HG03039 (cell line): ENCODE measurements at regions not wholly inside any gene's neighbourhood (a gene's known extent, or its start where the extent isn't known, plus 50 kb on each side); places are given as distances from the start of the nearest gene placed in this dataset.

Source experiments
- ATAC-seq: cut with Tn5 transposase; IDR thresholded peaks from one replicate; pipeline ENCODE4 v1.9.1; 2021; ENCODE audit warnings: mild to moderate bottlenecking, moderate library complexity; ENCODE audit not compliant: unreplicated experiment

- ATAC-seq: no peak
Measured at GRCh38 chr11:112457532-112457931, 196.9 kb upstream of the PLET1 start.

GRCh38 chr11:112459001-112459400 is 198.3 kb upstream of the PLET1 start:
- ATAC-seq: no peak

- no peak for ATAC-seq
Measured at GRCh38 chr11:112460141-112460540, 199.5 kb upstream of the PLET1 start.

DNA sequence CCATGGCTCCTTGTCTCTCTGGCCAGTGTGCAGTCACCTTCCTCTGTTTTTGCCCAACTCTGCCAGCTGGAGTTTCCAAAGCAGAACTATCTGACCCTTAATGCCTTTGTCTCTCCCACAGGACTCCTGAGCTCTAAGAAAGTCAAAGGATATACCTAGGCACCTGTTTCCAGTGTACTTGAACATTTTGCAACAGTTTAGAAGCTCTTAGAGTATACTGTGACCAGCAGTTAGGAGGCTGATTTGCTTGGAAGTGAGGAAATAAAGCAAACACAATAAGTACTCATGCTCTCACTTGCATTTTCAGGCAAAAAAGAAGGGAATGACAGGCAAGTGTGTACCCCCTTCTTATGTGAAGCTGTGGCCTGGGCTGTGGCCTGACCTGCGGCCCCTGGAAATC is 204.3 kb upstream of the PLET1 start:
- ATAC-seq: no peak

GRCh38 chr11:112465433-112466024 is 204.9 kb upstream of the PLET1 start:
- ATAC-seq: no peak

DNA sequence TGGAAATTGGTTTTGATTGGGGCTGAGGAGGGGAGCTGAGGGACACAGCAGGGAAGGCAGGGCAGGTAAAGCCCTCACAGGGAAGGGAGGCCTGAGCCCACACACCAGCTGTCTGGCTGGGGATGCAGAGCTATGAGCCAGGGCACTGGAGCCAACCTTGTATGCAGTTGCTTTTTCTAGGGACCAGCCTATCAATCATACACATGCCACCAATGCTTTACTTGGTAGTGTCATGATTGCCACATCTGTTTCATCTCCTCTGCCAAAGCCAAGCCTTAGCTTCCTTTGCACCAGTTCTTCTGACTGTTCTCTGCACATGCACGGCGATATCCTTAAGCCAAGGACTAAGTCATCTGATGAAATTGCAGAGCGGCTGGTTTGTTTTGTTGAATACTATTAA is 207.1 kb upstream of the PLET1 start:
- no peak for ATAC-seq

DNA sequence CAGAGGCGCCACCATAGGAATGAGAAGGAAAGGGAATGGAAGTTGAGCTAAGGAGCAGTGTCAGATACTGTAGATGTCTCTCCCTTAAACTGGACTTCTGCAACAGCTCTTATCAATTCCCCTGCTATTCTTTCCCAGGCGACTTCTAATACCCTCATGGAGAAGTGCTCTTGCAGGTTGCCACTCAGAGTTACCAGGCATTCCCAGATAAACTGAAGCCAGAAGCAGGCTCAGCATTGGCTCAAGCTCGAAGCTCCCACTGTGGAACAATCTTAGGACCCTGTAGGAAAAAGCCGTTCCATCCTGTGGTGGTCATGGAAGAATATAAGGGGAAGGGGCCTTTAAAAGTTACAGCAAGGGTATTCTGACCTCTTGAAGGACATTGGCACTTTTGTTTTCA is 208.7 kb upstream of the PLET1 start:
- no peak for ATAC-seq

DNA sequence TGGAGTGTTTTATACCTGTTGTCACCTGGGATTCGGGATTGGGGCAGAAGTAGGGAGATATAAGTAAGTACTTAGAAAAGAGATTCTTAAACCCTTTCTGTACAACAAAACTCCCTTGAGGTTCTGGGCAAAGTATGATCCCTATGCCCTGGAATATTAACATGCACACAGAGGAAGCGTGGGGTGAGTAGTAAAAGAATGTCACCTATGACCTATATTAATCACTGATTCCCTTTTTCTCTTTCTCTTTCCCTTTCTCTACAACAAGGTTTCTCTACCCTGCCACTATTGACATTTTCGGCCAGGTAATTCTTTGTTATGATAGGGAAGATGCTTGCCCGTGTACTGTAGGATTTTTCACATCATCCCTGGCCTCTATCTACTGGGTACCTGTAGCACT is 209.7 kb upstream of the PLET1 start:
- no peak for ATAC-seq

GRCh38 chr11:112471731-112472130 is 211.1 kb upstream of the PLET1 start:
- ATAC-seq: no peak

DNA sequence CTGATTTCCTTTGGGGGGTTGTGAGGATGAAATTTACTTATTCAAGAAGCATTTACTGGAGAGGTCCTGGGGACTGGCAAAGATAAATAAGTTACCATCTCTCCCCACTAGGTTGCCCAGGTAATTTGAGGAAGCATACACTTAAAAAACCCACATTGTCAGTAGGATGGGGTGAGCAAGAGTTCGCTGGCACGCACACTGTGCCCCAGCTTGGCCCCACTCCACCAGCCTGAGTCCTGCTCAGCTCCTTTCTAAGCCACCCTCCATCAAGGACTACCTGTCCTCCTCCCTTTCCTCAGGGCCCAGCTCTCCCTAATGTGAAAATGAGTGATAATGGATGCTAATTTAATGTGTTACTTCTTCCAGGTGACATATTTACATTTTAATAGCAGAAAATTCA is 216.5 kb upstream of the PLET1 start:
- ATAC-seq: no peak

DNA sequence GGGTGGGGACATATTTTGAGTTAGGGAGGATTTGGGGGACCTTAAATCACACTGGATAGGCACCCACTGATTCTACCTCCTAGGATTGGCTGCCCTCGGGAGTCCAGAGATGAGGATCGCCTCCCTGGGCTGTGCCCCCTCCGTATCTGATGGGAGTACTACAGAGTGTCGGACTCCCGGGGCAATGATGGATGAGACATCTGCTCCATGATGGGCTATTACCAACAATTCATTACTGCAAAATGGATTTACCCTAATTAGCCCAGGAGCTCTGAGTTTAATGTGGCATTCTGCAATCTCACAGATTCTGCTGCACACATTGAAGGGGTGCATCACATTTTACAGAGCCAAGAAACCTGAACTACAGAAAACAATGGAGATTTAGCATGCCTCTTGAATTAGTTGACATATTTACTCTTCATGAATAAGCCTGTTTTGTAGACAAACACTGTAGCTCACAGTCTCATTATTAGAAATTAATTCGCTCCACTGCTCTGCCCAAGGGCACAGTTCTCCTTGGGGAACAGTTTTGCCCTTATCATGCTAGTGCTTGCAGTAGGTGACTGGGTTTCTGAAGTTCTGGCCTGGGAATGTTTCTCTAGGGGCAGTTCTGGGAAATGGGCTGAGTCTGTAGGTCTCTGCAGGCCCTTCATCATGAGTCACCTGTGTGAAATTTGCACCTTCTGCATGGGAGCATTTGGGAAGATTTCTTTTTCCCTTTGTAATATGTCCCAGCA is 217.1 kb upstream of the PLET1 start:
- ATAC-seq: no peak

GRCh38 chr11:112478806-112479205 is 218.1 kb upstream of the PLET1 start:
- no peak for ATAC-seq

DNA sequence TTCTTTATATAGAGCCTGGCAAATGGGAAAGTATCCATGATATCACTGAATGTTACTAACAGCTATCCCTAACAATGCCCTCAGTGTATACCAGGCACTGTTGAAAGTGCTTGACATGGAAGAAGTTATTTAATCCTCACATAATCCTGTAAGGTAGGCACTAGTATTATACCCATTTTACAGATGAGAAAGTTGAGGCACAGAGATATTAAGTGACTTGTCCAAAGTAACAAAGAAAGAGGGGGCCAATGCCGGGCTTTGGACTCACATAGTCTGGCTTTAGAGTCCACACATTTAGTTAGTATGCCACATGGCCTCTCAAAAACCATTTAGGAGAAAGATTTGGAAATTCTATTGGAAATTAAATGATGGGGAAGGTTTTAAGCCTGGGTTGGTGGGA is 220.8 kb upstream of the PLET1 start:
- no peak for ATAC-seq

- ATAC-seq: no peak
Measured at GRCh38 chr11:112481893-112482292, 221.2 kb upstream of the PLET1 start.

DNA sequence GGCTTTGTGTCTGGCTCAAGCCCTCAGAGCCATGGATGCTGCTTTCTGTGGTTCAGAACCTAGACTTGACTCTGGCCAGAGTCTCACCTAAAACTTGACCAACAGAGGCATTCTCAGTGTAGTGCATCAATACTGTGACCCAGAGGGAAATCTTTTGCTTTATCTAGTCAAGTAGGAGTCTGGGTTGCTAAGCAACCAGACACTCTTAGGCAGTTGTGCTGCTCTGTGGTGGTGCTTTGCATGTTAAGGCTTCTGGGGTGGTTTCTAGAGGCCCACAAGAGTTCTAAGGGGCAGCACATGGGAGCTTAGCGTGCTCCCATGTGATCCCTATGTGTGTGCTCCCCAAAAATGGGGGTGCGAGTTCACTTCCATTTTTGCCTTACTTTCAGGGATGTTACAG is 224.6 kb upstream of the PLET1 start:
- no peak for ATAC-seq

DNA sequence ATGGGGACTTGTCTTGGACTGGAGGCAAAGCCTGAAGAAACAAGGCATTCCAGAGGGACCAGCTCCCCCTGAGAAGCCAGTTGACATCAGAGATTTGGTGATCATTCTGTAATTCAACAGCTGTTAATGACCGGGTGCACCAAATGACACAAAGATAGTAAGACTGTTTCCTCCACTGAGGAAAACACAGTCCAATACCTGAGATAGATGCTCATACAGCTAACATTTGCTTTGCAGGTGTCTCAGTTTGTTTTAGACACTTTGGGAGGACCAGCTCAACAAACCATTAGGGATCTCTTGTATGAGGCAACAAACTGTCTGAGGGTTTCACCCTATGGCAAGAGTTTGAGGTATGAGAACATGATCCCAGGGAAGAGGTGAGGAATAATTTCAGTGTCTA is 237.2 kb upstream of the PLET1 start:
- no peak for ATAC-seq

- ATAC-seq: no peak
Measured at GRCh38 chr11:112498701-112499100, 238.0 kb upstream of the PLET1 start.

- ATAC-seq: no peak
Measured at GRCh38 chr11:112499153-112499880, 238.7 kb upstream of the PLET1 start.

GRCh38 chr11:112499881-112500204 is 239.2 kb upstream of the PLET1 start:
- ATAC-seq: no peak

DNA sequence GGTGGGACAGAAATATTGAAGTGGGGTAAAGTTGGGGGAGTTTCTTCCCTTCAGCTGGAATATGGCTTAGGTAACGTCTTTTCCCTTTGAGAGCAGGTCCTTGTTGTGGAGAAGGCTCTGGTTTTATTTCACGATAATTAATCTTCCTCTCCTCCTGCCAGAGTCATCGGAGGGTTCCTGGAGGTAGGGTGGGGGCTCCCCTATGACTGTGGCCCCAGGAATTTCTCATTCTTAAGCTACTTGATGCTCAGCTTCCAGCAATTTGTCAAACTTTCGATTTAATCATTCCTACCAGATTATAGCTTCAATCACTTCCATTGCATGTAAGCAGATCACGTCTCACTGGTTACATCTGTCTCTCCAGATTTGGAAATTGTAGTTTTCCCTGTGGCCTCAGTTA is 242.8 kb upstream of the PLET1 start:
- no peak for ATAC-seq

GRCh38 chr11:112504056-112504455 is 243.4 kb upstream of the PLET1 start:
- ATAC-seq: no peak

DNA sequence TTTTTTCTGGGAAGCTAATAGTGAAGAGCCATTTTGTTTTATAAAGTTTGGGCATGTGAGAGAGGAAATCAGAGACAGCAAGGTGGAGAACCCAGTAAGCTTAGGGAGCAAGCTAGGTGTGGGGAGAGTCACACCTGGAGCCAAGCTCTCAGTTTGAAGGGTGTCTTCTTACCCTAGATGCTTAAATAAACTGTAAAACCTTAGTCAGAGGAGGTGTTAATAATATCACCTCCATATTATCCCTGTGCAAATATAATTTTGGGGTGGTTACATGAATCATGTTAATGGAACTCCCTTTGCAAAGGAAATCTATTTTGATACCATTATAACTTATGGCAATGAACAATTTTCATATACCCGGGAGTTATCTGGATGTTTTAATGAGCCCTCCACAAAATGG is 246.2 kb upstream of the PLET1 start:
- no peak for ATAC-seq
